H7 (cell line): ENCODE measurements at regions not wholly inside any gene's neighbourhood (a gene's known extent, or its start where the extent isn't known, plus 50 kb on each side); places are given as distances from the start of the nearest gene placed in this dataset.
"Not testable (repeated sequence)": the region's sequence is repeated elsewhere in the genome, so short reads cannot be mapped to it uniquely, and the experiment has no call there.

Source experiments
- DNase-seq: peaks from one replicate; pipeline ENCODE4 v3.0.0; 2012
- H3K27me3 ChIP-seq: 2 replicates; pipeline ENCODE4 v1.6.0; 2011; ENCODE audit warnings: mild to moderate bottlenecking, low read length; ENCODE audit not compliant: control insufficient read depth, insufficient read depth
- H3K36me3 ChIP-seq: replicated peaks from 2 replicates; pipeline ENCODE4 v1.5.1; 2011; ENCODE audit warnings: low read length; ENCODE audit not compliant: control insufficient read depth, insufficient read depth
- H3K4me3 ChIP-seq: 2 replicates; pipeline ENCODE4 v1.5.1; 2011; ENCODE audit warnings: low read depth, mild to moderate bottlenecking, control low read depth, low read length, moderate library complexity; ENCODE audit not compliant: insufficient read depth

- Histone ChIP-seq H3K27me3 (no peaks in the 10 kb centered on the region; the same call in 1 of the 2 replicates), H3K4me3 (no peak overlapping the region; the same call in 1 of the 2 replicates), H3K36me3 (no peaks in the 10 kb centered on the region)
- DNase-seq: peak; percentile 72
These were observed 75.2 kb downstream of the SPRING1 start for GRCh38 chr12:116662612-116663144.

DNA sequence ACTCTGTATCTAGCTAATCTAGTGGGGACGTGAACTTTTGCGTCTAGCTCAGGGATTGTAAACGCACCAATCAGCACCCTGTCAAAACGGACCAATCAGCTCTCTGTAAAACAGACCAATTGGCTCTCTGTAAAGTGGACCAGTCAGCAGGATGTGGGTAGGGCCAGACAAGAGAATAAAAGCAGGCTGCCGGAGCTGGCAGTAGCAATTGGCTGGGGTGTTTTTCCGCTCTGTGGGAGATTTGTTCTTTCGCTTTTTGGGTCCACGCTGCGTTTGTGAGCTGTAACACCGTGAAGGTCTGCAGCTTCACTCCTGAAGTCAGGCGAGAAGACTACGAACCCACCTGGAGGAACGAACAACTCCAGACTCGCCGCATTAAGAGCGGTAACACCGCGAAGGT, 76.5 kb downstream of the SPRING1 start:
- no peak for DNase-seq
- H3K36me3 ChIP-seq: no peaks in the 10 kb centered on the region
- no peaks in the 10 kb centered on the region; the same call in 1 of the 2 replicates for H3K27me3 ChIP-seq
- H3K4me3 ChIP-seq: no peak overlapping the region

DNA sequence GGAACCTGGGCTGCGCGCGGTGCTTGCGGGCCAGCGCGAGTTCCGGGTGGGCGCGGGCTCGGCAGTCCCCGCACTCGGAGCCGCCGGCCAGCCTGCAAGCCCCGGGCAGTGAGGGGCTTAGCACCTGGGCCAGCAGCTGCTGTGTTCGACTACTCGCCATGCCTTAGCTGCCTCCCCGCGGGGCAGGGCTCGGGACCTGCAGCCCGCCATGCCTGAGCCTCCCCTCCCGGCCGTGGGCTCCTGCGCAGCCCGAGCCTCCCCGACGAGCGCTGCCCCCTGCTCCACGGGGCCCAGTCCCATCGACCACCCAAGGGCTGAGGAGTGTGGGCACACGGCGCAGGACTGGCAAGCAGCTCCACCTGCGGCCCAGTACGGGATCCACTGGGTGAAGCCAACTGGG, 77.1 kb downstream of the SPRING1 start:
- not testable (repeated sequence) for H3K27me3 ChIP-seq, H3K4me3 ChIP-seq, DNase-seq, H3K36me3 ChIP-seq

DNA sequence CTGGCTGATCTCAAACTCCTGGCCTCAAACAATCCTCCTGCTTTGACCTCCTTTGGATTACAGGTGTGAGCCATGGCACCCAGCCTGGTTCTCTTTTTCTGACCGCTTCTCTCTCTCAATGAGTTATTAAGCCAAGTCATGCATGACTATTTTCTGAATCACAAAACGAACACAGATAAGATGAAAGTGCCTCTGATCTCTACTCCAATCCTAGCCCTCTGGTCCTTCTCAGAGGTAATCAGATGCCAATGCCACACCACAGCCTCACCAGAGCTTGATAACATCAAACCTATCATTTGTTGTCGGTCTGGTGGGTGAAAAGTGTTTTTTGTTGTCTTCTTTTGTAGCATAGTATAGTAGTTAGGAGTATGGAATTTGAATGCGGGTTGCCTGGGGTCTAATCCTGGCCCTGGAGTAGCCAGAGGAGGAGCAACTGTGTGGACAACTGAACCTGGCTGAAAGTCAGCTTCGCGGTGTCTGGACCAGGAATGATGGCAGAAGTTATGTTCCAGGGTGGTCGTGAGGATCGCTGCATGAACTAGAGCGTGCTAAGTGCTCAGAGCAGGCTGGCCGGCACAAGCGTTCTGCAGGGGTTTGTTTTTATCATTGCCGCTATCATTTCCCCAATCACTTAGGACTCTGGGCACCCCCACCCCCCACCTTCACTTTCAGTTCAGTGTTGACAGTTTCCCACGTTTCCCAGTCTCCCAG, 77.9 kb downstream of the SPRING1 start:
- no peaks in the 10 kb centered on the region; the same call in 1 of the 2 replicates for H3K27me3 ChIP-seq
- H3K4me3 ChIP-seq: no peak overlapping the region
- H3K36me3 ChIP-seq: no peaks in the 10 kb centered on the region
- DNase-seq: no peak

GRCh38 chr12:116657921-116658495, 79.9 kb downstream of the SPRING1 start:
- no peak for DNase-seq
- no peaks in the 10 kb centered on the region; the same call in 1 of the 2 replicates for H3K27me3 ChIP-seq
- no peak overlapping the region for H3K4me3 ChIP-seq
- H3K36me3 ChIP-seq: no peaks in the 10 kb centered on the region

DNA sequence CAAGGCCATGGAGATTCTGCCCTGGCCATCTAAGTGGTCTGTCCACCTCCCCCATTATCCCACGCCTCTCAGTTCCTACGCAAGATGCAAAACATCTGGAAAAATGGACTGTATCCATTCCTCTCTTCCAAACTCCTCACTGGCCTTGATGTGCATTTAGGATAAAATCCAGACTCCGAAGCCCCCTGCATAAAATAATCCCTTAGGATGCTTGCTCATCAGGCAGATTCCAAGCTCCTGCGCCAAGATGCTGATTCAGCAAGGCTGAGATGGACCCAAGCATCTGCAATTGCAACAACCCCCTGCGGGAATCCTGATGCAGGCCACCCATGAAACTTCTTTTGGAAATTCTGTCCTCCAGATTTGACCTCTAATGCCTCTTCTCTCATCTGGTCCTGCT, 81.6 kb downstream of the SPRING1 start:
- DNase-seq: no peak
- H3K27me3 ChIP-seq: no peaks in the 10 kb centered on the region
- H3K4me3 ChIP-seq: no peak overlapping the region
- no peaks in the 10 kb centered on the region for H3K36me3 ChIP-seq

GRCh38 chr12:116654226-116654743, 83.6 kb downstream of the SPRING1 start:
- no peaks in the 10 kb centered on the region for H3K27me3 ChIP-seq
- no peak for DNase-seq
- no peaks in the 10 kb centered on the region for H3K36me3 ChIP-seq
- H3K4me3 ChIP-seq: no peak overlapping the region

DNA sequence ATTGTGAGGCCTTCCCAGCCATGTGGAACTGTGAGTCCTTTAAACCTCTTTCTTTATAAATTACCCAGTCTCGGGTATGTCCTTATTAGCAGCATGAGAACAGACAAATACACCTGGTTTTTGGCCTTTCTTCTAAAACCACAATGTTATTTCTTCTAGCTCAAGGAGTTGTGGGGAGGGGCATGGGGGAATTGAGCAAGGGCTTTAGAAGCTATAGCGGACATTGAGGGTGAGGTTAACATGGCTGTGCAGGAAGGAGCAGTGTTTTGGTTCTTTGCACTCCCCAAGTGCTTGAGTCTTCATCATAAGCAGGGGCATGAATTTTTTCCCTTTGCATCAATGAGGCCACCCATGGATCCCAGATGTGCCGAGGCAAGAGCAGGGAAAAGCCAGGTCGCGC, 86.8 kb downstream of the SPRING1 start:
- no peaks in the 10 kb centered on the region for H3K36me3 ChIP-seq
- no peak for DNase-seq
- no peaks in the 10 kb centered on the region for H3K27me3 ChIP-seq
- H3K4me3 ChIP-seq: no peak overlapping the region

GRCh38 chr12:116650585-116651087, 87.2 kb downstream of the SPRING1 start:
- no peaks in the 10 kb centered on the region for H3K27me3 ChIP-seq
- no peak for DNase-seq
- no peaks in the 10 kb centered on the region for H3K36me3 ChIP-seq
- H3K4me3 ChIP-seq: no peak overlapping the region

DNA sequence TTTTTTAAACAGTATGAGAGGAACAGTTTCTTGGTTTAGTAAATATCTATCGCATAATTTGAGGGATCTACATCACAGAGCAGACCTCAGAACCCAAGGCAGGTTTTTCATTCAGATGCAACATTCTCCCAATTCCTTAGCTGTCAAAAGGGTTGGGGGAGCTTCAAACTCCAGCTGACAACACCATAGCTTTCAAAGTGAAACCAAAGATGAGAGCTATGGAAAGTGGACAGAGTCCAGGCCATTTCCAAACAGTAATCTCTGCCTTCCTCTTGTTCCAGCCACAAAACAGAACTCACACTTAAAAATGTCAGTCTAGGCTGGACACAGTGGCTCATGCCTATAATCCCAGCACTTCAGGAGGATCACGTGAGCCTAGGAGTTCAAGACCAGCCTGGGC, 87.8 kb downstream of the SPRING1 start:
- H3K36me3 ChIP-seq: no peaks in the 10 kb centered on the region
- no peak for DNase-seq
- no peak overlapping the region for H3K4me3 ChIP-seq
- H3K27me3 ChIP-seq: no peaks in the 10 kb centered on the region

DNA sequence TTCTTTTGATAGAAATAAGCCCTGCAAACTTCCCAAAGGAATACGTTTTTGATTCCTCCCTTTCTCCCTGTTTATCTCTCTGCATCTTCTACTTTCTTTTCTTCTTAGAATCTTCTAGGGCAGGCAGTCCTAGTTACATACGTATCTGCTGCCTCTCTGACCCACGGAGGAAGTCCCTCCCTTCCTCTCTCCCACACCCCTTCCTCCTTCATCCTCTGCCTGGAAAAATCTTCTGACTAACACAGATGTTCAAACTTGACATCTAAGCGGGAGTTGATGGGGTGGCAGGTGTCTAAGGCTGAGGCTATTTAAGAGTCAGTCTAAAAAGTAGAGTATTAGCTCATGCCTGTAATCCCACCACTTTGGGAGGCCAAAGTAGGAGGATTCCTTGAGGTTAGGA, 88.6 kb downstream of the MAP1LC3B2 start:
- Histone ChIP-seq H3K36me3 (no peaks in the 10 kb centered on the region), H3K4me3 (no peak overlapping the region), H3K27me3 (no peaks in the 10 kb centered on the region)
- no peak for DNase-seq

GRCh38 chr12:116646901-116647300, 87.7 kb downstream of the MAP1LC3B2 start:
- no peak for DNase-seq
- no peaks in the 10 kb centered on the region for H3K36me3 ChIP-seq
- H3K27me3 ChIP-seq: no peaks in the 10 kb centered on the region
- H3K4me3 ChIP-seq: no peak overlapping the region

DNA sequence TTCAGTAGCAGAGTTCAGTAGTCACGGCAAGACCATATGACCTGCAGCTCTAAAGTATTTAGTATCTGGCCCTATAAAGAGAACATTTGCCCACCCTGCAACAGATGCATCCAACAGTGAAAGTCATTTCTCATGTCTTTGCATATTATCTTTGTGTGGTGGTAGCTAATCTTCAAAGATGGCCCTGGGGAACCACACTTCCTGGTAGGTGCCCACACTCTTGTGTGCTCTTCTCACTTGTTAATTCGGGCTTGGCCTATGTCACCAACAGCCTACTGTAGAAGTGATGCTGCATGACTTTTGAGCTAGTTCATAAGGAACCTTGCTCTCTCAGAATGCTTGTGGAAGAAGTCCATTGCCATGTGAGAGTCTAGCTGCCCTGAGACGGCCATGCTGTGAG, 85.6 kb downstream of the MAP1LC3B2 start:
- Histone ChIP-seq H3K4me3 (no peak overlapping the region), H3K27me3 (no peaks in the 10 kb centered on the region), H3K36me3 (no peaks in the 10 kb centered on the region)
- DNase-seq: no peak

DNA sequence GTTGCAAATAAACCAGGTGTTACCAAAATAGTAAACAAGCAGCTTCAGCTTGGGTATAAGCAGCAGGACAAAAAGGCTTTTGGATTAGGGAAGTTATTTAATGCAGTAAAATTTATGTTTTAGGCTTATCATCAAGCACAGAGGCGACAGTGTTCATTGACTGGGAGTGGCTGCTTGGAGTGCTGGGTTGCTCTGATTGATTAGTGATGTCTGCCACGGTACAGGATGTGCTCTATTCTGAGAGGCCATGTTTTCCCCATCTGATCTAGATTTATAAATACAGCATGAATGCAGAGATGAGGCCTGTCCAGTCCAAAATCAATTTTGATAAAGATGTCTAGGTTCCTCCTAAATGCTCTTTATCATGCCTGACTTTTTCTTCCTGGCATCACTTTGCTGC, 83.5 kb downstream of the MAP1LC3B2 start:
- no peak for DNase-seq
- Histone ChIP-seq H3K36me3 (no peaks in the 10 kb centered on the region), H3K4me3 (no peak overlapping the region), H3K27me3 (no peaks in the 10 kb centered on the region)

- Histone ChIP-seq H3K36me3 (no peaks in the 10 kb centered on the region), H3K4me3 (no peak overlapping the region), H3K27me3 (no peaks in the 10 kb centered on the region)
- no peak for DNase-seq
These were observed 82.9 kb downstream of the MAP1LC3B2 start for GRCh38 chr12:116642106-116642505.
